Urinary bladder (tissue), 3 donors: ENCODE measurements at regions not wholly inside any gene's neighbourhood (a gene's known extent, or its start where the extent isn't known, plus 50 kb on each side); places are given as distances from the start of the nearest gene placed in this dataset.

Source experiments
- DNase-seq: peaks from one replicate; pipeline ENCODE4 v3.0.0-alpha.2; 2015; ENCODE audit errors: extremely low spot score
- H3K27ac ChIP-seq: one replicate; pipeline ENCODE4 v1.5.1; 2013; ENCODE audit warnings: low read depth, mild to moderate bottlenecking, moderate library complexity
- H3K36me3 ChIP-seq: one replicate; pipeline ENCODE4 v1.6.1; 2013; ENCODE audit warnings: mild to moderate bottlenecking, moderate library complexity; ENCODE audit not compliant: insufficient read depth
- H3K4me1 ChIP-seq: one replicate; pipeline ENCODE4 v1.6.1; 2013; ENCODE audit warnings: mild to moderate bottlenecking, moderate library complexity; ENCODE audit not compliant: insufficient read depth
- H3K4me3 ChIP-seq: one replicate; pipeline ENCODE4 v1.5.1; 2013; ENCODE audit warnings: low read depth, low read length
- WGBS: extraction: QIAGEN DNeasy Blood & Tissue Kit; methylation state at CpG from one replicate; pipeline ENCODE4 v1.1.7; 2013; 5-methylcytosine and 5-hydroxymethylcytosine counted together
- donor health status: healthy with polysubstance abuse.
- donor health status: healthy.

DNA sequence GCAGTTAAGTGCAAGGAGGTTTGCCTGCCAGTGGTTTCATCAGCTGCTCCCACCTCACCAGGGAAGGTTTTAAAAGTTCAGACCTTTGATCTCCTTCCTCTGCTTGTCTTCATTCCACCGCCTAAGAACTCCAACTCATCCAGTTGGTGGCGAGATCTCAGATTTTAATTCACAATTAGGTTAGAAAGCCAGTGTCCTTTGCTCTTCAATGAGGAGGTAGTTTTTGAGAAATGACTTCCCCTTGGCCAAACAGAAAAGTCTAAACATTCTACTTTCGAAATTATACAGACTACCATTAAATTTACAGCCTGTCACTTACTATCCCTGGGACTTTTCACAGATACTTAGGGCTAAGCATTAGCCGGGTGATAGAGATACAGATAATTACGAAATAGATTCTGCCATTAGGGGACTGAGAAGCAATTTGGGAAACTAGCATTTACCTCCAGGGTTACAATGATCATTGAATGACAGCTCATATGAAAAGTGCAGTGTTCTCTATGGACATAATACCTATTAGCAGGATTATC is 513.4 kb upstream of the GHITM start:
- no peak for DNase-seq
- 49% methylated on average over 5 of the region's 5 CpGs for WGBS
- Histone ChIP-seq H3K4me1 (no peaks in the 10 kb centered on the region), H3K4me3 (no peak overlapping the region), H3K27ac (no peak overlapping the region), H3K36me3 (no peaks in the 10 kb centered on the region)

DNA sequence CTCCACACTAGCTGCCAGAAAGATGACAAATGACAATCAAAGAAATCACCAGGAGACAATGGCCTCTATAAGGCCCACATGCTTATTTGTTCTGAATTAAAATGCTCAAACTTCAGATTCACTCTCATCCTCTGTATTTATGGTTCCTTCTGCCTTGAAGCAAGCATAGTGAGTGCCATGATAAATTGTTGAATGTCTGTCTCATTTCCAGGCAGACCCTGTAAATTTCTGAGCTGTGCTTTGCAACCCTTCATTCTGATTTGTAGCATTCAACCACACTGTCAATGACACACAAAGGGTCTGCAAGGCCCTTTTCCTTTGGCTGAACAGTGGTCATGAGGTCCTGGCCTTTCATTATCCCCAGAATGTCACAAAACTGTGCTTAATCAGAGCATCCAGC is 506.6 kb upstream of the GHITM start:
- no peak for DNase-seq
- H3K4me1 ChIP-seq, result no peaks in the 10 kb centered on the region
- no peak overlapping the region for H3K4me3 ChIP-seq
- no peaks in the 10 kb centered on the region for H3K36me3 ChIP-seq
- H3K27ac ChIP-seq, result no peak overlapping the region

DNA sequence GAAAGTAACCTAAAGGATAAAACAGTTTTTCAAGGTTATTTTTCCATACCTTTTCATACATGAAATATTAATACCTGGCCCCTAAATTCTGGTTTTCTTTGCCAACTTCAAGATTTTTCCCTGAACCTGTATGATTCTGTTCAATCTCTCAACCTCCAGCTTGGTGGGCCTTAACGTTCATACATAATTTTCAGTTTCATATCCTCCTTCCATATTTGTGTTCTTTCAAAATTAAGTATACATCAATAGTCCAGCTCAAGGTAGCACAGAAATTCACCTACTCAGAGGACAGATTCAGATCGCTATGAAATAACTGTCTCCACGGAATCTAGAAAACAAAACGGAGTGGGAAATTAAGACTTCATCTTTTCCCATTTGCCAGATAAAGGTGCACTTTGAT is 505.8 kb upstream of the GHITM start:
- Histone ChIP-seq H3K27ac (no peak overlapping the region), H3K4me1 (no peaks in the 10 kb centered on the region), H3K36me3 (no peaks in the 10 kb centered on the region), H3K4me3 (no peak overlapping the region)
- DNase-seq, result no peak
- 93% methylated on average over 4 of the region's 4 CpGs for WGBS

DNA sequence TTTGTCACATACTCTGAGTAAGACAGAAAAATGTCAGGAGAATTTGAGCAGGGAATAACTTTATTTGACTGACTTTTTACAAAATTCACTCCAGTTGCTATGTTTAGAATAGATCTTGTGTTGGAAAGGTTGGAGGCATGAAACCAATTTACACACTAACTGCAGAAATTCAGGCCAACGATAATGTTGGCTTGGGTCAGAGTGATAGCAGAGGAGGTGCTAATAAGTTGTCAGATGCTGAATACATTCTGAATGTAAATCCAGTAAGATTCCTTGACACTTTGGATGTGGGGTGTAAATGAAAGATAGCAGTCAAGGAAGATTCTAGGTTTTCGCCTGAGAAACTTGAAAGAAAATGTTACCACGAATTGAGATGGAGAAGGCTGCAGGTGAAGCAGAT is 502.5 kb upstream of the GHITM start:
- no peak for DNase-seq
- Histone ChIP-seq H3K36me3 (no peaks in the 10 kb centered on the region), H3K4me1 (no peaks in the 10 kb centered on the region), H3K27ac (no peak overlapping the region), H3K4me3 (no peak overlapping the region)
- WGBS, result 88% methylated on average over 3 of the region's 3 CpGs

DNA sequence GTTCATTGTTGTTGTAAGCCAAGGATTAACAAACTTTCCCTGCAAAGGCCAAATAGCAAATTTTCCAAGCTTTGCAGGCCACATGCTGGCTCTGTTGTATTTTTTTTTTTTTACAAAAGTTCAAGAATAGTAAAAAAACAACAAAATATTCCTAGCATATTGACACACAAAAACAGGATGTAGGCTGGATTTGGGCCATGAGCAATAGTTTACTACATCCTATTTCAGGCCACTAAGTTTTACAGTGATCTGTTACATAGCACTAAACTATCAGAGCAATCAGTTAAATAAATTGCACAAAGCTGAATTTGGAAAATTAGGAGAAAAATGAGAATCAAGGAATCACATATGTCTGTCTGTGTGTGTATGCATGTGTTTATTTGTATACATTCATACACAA is 491.8 kb upstream of the GHITM start:
- no peaks in the 10 kb centered on the region for H3K36me3 ChIP-seq
- no peak for DNase-seq
- H3K4me1 ChIP-seq, result no peaks in the 10 kb centered on the region
- no peak overlapping the region for H3K4me3 ChIP-seq
- H3K27ac ChIP-seq, result no peak overlapping the region

DNA sequence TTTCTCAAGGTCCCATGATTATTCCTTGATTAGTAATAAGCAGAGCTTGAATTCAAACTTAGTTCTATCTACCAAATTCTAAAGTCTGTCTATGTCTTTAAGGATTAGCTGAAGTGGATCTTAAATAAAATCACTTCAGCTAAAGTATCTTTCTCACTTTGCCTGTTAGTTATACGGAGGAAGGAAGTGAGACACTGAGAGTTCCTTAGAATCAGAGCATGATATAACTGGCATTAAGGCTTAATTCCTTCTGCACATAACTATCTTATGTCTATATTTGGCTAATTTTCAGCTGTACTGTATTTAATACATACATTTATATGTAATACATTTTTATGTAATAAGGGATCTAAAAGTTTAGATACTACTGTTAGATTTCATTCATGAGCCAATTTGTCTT is 491.1 kb upstream of the GHITM start:
- H3K4me3 ChIP-seq, result no peak overlapping the region
- 62% methylated on average over 1 of the region's 1 CpG for WGBS
- H3K4me1 ChIP-seq, result no peaks in the 10 kb centered on the region
- H3K36me3 ChIP-seq, result no peaks in the 10 kb centered on the region
- no peak for DNase-seq
- H3K27ac ChIP-seq, result no peak overlapping the region

DNA sequence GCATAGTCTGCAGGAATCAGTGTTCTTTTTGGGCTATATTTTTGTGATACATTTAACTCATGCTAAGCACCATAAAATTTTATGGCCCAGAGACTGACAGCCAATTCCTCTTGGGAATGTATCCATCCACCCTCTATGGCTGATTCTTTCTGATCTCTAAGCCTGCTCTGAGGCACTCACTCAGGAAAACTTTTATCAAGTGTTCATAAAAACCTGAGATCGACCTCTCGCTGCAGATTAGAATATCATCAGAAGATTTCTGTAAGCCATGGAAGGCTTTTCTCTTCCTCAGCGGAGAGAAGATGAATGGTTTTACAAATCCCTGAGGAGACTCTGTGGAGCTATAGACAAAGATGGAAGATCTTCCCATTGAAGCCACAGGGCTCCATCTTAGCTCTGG is 489.8 kb upstream of the GHITM start:
- Histone ChIP-seq H3K4me3 (no peak overlapping the region), H3K4me1 (no peaks in the 10 kb centered on the region), H3K27ac (no peak overlapping the region), H3K36me3 (no peaks in the 10 kb centered on the region)
- 36% methylated on average over 3 of the region's 3 CpGs for WGBS
- no peak for DNase-seq

DNA sequence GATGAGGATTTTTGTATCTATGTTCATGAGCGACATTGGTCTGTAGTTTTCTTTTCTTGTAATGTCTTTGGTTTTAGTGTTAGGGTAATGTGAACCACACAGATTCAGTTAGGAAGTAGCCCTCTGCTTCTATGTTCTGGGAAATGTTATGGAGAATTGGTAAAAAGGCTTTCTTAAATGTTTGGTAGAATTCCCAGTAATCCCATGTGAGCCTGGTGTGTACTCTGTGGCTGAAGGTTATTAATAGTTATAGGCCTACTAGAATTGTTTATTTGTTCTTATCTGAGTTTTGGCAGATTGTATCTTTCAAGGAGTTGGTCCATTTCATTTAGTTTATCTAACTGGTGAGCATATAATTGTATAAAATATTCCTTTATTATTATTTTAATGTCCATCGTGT is 484.6 kb upstream of the GHITM start:
- no peak overlapping the region for H3K27ac ChIP-seq
- H3K4me3 ChIP-seq, result no peak overlapping the region
- 76% methylated on average over 2 of the region's 2 CpGs for WGBS
- H3K4me1 ChIP-seq, result no peaks in the 10 kb centered on the region
- DNase-seq, result no peak
- no peaks in the 10 kb centered on the region for H3K36me3 ChIP-seq

DNA sequence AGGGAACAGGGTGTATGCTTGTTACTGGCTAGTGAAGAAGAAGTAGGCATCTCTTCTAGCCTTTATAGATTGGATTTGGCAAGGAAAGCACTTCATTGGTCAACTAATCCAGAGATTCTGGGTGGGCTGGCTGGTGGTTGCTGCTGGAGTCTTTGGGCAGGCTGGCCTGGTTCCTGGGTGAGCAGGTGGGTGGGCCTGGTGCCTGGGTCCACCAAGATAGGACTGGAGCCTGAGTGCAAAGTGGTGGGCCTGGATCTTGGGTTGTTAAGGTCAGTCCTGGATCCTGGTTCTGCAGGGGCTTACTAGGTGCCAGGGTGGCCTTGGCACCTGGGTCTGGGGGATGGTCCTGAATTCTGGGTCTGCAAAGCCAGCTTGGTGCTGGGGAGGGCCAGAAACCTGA is 482.4 kb upstream of the GHITM start:
- H3K36me3 ChIP-seq, result no peaks in the 10 kb centered on the region
- no peak overlapping the region for H3K4me3 ChIP-seq
- H3K4me1 ChIP-seq, result no peaks in the 10 kb centered on the region
- DNase-seq, result no peak
- H3K27ac ChIP-seq, result no peak overlapping the region

DNA sequence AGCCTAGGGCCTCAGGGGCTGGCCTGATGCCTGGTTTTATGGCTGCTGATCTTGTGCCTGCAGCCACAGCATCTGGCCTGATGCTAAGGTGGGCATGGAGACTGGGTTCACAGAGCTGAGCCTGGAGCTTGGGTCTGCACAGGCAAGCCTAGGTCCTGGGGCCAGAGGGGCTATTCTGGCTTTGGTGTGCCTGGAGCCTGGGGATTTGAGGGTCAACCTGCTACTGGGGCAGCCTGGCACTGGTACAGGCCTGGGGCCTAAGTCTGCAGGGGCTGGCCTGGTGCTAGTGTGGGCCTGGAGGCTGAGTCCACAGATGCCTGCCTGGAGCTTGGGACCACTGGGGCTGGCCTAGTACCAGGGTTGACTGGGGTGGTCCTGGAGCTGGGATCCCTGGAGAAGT is 481.8 kb upstream of the GHITM start:
- Histone ChIP-seq H3K4me3 (no peak overlapping the region), H3K27ac (no peak overlapping the region), H3K36me3 (no peaks in the 10 kb centered on the region), H3K4me1 (no peaks in the 10 kb centered on the region)
- no peak for DNase-seq

DNA sequence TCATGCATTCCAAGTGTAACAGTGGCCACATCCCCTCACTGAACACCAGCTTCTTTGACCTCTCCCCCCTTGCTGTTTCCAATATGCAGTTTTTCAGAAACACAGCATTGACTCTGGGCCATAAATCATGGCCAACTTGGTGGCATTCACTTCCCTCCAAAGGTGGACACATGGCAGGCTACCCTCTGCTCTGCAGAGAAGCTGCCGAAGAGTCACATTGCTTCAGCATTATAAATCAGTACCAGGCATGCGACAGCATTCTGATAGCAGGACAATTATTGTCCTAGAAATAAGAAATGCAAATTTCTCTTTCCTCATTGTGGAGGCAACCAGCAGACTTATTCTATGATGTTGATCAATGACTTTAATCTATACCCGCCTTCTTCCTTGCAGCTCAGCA is 475.4 kb upstream of the GHITM start:
- no peak for DNase-seq
- 90% methylated on average over 3 of the region's 3 CpGs for WGBS
- no peaks in the 10 kb centered on the region for H3K4me1 ChIP-seq
- H3K27ac ChIP-seq, result no peak overlapping the region
- H3K36me3 ChIP-seq, result no peaks in the 10 kb centered on the region
- H3K4me3 ChIP-seq, result no peak overlapping the region

DNA sequence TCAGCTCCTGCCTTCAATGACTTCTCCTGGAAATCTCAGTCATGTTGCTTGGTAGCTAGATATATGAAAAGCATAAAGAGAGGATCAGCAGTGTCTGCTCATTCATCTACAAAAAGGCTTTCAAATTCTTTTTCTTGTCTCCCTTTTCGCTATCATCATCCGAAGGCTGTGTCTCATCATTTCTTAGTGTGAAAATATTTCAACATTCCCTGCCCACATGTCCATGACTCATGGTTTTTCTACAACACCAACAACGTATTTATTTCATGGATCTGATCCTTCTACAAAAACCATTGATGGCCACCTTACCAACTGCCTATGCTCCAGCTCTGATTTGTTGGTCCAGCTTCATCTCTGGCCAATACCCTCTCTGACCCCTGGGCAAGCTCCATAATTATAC is 472.5 kb upstream of the GHITM start:
- no peak for DNase-seq
- no peak overlapping the region for H3K27ac ChIP-seq
- no peaks in the 10 kb centered on the region for H3K36me3 ChIP-seq
- no peak overlapping the region for H3K4me3 ChIP-seq
- H3K4me1 ChIP-seq, result no peaks in the 10 kb centered on the region
- WGBS, result 76% methylated on average over 3 of the region's 3 CpGs

DNA sequence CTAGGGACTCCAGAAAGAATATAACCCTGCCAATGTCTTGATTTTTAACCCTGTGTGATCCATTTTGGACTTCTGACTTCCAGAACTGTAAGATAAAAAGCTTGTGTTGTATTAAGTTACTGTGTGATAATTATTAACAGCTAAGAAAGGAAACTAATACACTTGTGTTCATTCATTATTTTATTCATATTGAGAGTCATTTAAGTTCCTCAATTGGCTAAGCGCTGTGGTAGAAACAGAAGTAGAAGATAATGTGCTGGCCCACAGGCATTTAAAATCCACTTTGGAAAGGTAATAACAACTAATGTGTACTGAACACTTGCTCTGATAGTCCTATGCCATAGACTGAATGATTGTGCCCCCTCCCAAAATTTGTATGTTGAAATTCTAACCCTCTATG is 471.7 kb upstream of the GHITM start:
- H3K27ac ChIP-seq, result no peak overlapping the region
- no peaks in the 10 kb centered on the region for H3K36me3 ChIP-seq
- WGBS, result 100% methylated on average over 1 of the region's 1 CpG
- H3K4me3 ChIP-seq, result no peak overlapping the region
- no peaks in the 10 kb centered on the region for H3K4me1 ChIP-seq
- no peak for DNase-seq

DNA sequence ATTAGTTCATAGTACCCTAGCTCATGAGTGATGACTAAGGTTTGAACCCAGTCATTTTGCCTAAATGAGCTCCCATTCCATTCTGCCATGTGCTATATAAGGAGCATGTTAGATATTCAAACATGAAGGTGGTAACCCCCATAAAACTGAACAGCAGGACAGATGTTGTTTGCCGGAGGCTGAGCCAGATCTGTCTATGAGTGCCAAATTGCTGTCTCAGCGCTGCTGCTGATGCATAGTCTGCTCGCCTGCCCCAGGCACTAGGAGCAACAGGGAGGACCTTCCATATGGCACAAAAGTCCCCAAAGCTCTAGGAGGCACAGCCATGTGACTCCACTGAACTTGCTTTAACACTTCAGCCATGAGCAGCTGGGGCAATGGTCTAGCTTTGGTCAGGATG is 466.0 kb upstream of the GHITM start:
- Histone ChIP-seq H3K4me3 (no peak overlapping the region), H3K27ac (no peak overlapping the region), H3K4me1 (no peaks in the 10 kb centered on the region), H3K36me3 (no peaks in the 10 kb centered on the region)
- 52% methylated on average over 3 of the region's 3 CpGs for WGBS
- DNase-seq, result no peak

DNA sequence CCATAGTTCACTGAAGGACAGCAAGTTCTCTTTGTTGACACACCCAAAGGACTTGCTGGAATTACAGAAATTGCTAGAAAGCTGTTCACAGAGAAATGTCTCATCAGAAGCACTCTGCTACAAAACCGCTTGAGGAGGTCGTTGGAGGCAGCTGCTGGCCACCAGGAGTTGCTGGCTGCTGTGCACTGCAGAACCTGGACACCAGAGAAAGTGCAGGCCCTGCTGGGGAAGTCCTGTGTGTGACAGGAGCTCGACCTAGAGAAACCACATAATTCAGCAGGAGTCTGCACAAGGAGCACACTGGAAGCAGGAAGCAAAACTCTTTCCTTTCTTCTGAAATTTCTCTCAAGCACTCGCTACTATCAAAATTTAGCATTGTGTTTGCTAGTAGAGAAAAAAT is 461.5 kb upstream of the GHITM start:
- Histone ChIP-seq H3K4me3 (no peak overlapping the region), H3K27ac (no peak overlapping the region), H3K4me1 (no peaks in the 10 kb centered on the region), H3K36me3 (no peaks in the 10 kb centered on the region)
- 36% methylated on average over 4 of the region's 4 CpGs for WGBS
- no peak for DNase-seq
